ENCODE measurements at regions not wholly inside any gene's neighbourhood (a gene's known extent, or its start where the extent isn't known, plus 50 kb on each side); places are given as distances from the start of the nearest gene placed in this dataset.

DNA sequence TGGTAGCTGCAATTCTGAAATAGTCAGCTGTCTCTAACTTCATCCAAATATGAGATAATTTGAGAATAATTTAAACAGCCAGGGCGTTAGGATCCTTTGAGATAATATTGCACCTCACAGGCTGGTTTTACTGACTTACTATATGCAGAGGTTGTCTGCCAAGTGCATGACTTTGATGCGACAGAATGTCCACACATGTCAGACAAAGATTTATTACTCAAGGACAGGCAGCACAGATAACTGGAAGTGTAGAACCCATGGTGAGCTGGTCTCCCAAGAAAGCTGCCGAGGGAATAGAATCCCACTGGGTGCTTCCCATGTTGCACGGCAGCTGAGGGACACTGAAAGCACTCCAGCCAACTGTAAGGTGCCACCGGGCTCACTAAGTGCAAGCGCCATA, 166.2 kb upstream of the GALNTL6 start:
- 96% methylated on average over 6 of the region's 6 CpGs; no CpG with 5 or more reads in 1 of the 2 experiments for WGBS, 2 experiments (ENCODE audit: extremely low coverage in 1 of 2, insufficient coverage in 1 of 2, insufficient read length in 1 of 2, insufficient replicate concordance in 2 of 2, low coverage in 1 of 2, low lambda C conversion rate in 2 of 2, missing lambda C conversion rate in 1 of 2)
- no peak overlapping the region for H2BK20ac ChIP-seq (ENCODE audit: low read length)
- TF ChIP-seq SIX5 (IDR thresholded peaks at IDR 0.05; ENCODE audit: low read depth, low read length) = no peak
- no peak for TF ChIP-seq NRF1 (IDR thresholded peaks at IDR 0.05; ENCODE audit: low read depth, low read length)
- TF ChIP-seq CBX8 (IDR thresholded peaks at IDR 0.05; ENCODE audit: borderline replicate concordance, low read depth, low read length) = no peak
- TF ChIP-seq HDAC6 (IDR thresholded peaks at IDR 0.05; ENCODE audit: low read depth, low read length) = no peak
- TF ChIP-seq, protein P1, sequence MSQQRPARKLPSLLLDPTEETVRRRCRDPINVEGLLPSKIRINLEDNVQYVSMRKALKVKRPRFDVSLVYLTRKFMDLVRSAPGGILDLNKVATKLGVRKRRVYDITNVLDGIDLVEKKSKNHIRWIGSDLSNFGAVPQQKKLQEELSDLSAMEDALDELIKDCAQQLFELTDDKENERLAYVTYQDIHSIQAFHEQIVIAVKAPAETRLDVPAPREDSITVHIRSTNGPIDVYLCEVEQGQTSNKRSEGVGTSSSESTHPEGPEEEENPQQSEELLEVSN (IDR thresholded peaks at IDR 0.05) = no peak
- TF ChIP-seq TCF12 (IDR thresholded peaks at IDR 0.05; ENCODE audit: low read depth, low read length) = no peak
- no peak for TF ChIP-seq POU5F1 (IDR thresholded peaks at IDR 0.05; ENCODE audit: low read depth, low read length)
- TF ChIP-seq BRCA1 (IDR thresholded peaks at IDR 0.05; ENCODE audit: low read depth, low read length) = no peak
- TF ChIP-seq KDM4A (IDR thresholded peaks at IDR 0.05; ENCODE audit: low read depth, low read length, severe bottlenecking) = no peak
- no peak for TF ChIP-seq TAF7 (optimal IDR thresholded peaks at IDR 0.05; ENCODE audit: borderline replicate concordance, low read depth, low read length)
- no peak for TF ChIP-seq RFX5 (IDR thresholded peaks at IDR 0.05; ENCODE audit: borderline replicate concordance, low read depth, low read length)
- no peak for TF ChIP-seq SUZ12 (IDR thresholded peaks at IDR 0.05; ENCODE audit: low read length)
- no peak for TF ChIP-seq EZH2 (IDR thresholded peaks at IDR 0.05; ENCODE audit: low read depth, low read length, severe bottlenecking)
- TF ChIP-seq POLR2A (IDR thresholded peaks at IDR 0.05; ENCODE audit: control extremely low read depth in 1 of 2, low read depth in 2 of 2, low read length in 2 of 2) = no peak
- no peak for TF ChIP-seq KDM1A (IDR thresholded peaks at IDR 0.05; ENCODE audit: borderline replicate concordance, low read length)

More for the DNA sequence above, 166.2 kb upstream of the GALNTL6 start:
- no peak overlapping the region for H2BK12ac ChIP-seq (ENCODE audit: low read depth, low read length)
- H3K56ac ChIP-seq (replicated peaks; ENCODE audit: insufficient read length, low read depth, low read length) = no peak overlapping the region
- H3K27me3 ChIP-seq (replicated peaks in 1 of 4; ENCODE audit: control insufficient read depth in 3 of 4, extremely low read depth in 1 of 4, insufficient read depth in 3 of 4, low read length in 3 of 4) = no peaks in the 10 kb centered on the region
- H4K91ac ChIP-seq (replicated peaks; ENCODE audit: insufficient read length, low read length) = no peak overlapping the region
- H2BK120ac ChIP-seq (replicated peaks; ENCODE audit: low read depth, low read length) = no peak overlapping the region
- H2AFZ ChIP-seq (ENCODE audit: low read length) = peak overlapping the region; percentile 81; the same call in 1 of the 2 replicates
- ChIA-PET POLR2A (ENCODE audit: partially characterized antibody) (no interaction called here), CTCF (ENCODE audit: partially characterized antibody) (interaction anchor here (1.0 to 1.2 kb wide), 2 partner anchors 71 to 147 kb away, joined by 3 read pairs; no protein-coding TSS in a partner anchor)
- no peak overlapping the region for H3K4me2 ChIP-seq (ENCODE audit: insufficient read depth in 1 of 2, low read depth in 2 of 2, low read length in 2 of 2)
- H3K9ac ChIP-seq (replicated peaks in 1 of 4; ENCODE audit: extremely low read depth in 1 of 4, low read depth in 3 of 4, low read length in 3 of 4) = no peak overlapping the region
- FAIRE-seq = no peak
- H3K36me3 ChIP-seq (ENCODE audit: control insufficient read depth in 2 of 4, insufficient read depth in 4 of 4, low read length in 3 of 4) = no peaks in the 10 kb centered on the region
- H4K20me1 ChIP-seq (replicated peaks in 1 of 2; ENCODE audit: control insufficient read depth in 1 of 2, insufficient read depth in 2 of 2, low read length in 2 of 2) = no peaks in the 10 kb centered on the region
- no peak overlapping the region for H2BK5ac ChIP-seq (ENCODE audit: low read depth, low read length)
- no peaks in the 10 kb centered on the region for H3K4me1 ChIP-seq (replicated peaks in 1 of 4; ENCODE audit: control insufficient read depth in 3 of 4, insufficient read depth in 4 of 4, low read length in 3 of 4)
- no peak overlapping the region for H2AK5ac ChIP-seq (ENCODE audit: low read depth, low read length)
- no peak overlapping the region for H3K23ac ChIP-seq (ENCODE audit: insufficient read length)
- no peak overlapping the region for H3K27ac ChIP-seq (ENCODE audit: low read depth, low read length)
- no peak overlapping the region for H3K4ac ChIP-seq (replicated peaks; ENCODE audit: insufficient read length, low read depth, low read length)
- no peaks in the 10 kb centered on the region; the same call in 1 of the 2 replicates for H3K23me2 ChIP-seq (ENCODE audit: low read depth, low read length)
- no peak overlapping the region for H4K8ac ChIP-seq (ENCODE audit: extremely low read depth, insufficient read depth, low read length)
- H3K18ac ChIP-seq (ENCODE audit: extremely low read depth, low read length) = no peak overlapping the region
- no peaks in the 10 kb centered on the region for H3K79me1 ChIP-seq (ENCODE audit: low read depth, low read length)
- H2BK15ac ChIP-seq (ENCODE audit: low read length) = no peak overlapping the region
- no peak overlapping the region for H3K4me3 ChIP-seq (ENCODE audit: extremely low read depth in 1 of 4, insufficient read depth in 2 of 4, low read depth in 3 of 4, low read length in 4 of 4)
- no peak overlapping the region for H3K14ac ChIP-seq (ENCODE audit: insufficient read length)
- H3K79me2 ChIP-seq (ENCODE audit: control insufficient read depth in 1 of 2, insufficient read depth in 2 of 2, low read length in 2 of 2) = no peaks in the 10 kb centered on the region
- H3K9me3 ChIP-seq (ENCODE audit: insufficient read depth in 2 of 2, low read depth in 1 of 2, low read length in 1 of 2) = no peaks in the 10 kb centered on the region
- no peak for DNase-seq (ENCODE audit: low read depth in 1 of 2, low spot score in 2 of 2)
- H4K5ac ChIP-seq (ENCODE audit: insufficient read length, low read depth, low read length) = no peak overlapping the region
